ENCODE measurements at regions not wholly inside any gene's neighbourhood (a gene's known extent, or its start where the extent isn't known, plus 50 kb on each side); places are given as distances from the start of the nearest gene placed in this dataset.
"Not testable (repeated sequence)": the region's sequence is repeated elsewhere in the genome, so short reads cannot be mapped to it uniquely, and the experiment has no call there.

GRCh38 chr9:124126648-124127646 lies 115.4 kb downstream of the LHX2 start:
- DNase-seq = peak; percentile 51 to 73 (median 66)

- DNase-seq = no peak
These were observed 117.1 kb downstream of the LHX2 start for GRCh38 chr9:124128568-124129166.

GRCh38 chr9:124130277-124131075 lies 118.9 kb downstream of the LHX2 start:
- no peak for DNase-seq

GRCh38 chr9:124131518-124131917 lies 120.0 kb downstream of the LHX2 start:
- not testable (repeated sequence) for DNase-seq

GRCh38 chr9:124132671-124133147 lies 121.1 kb downstream of the LHX2 start:
- no peak for DNase-seq

- DNase-seq = no peak
These were observed 122.2 kb downstream of the LHX2 start for GRCh38 chr9:124133727-124134126.

- no peak for DNase-seq
These were observed 123.0 kb downstream of the LHX2 start for GRCh38 chr9:124134526-124134925.

GRCh38 chr9:124135813-124136365 lies 121.9 kb upstream of the NEK6 start:
- no peak for DNase-seq

GRCh38 chr9:124137009-124137943 lies 120.5 kb upstream of the NEK6 start:
- DNase-seq = no peak

GRCh38 chr9:124137944-124138335 lies 119.8 kb upstream of the NEK6 start:
- DNase-seq = no peak

GRCh38 chr9:124139001-124139400 lies 118.7 kb upstream of the NEK6 start:
- no peak for DNase-seq

- DNase-seq = no peak
These were observed 116.7 kb upstream of the NEK6 start for GRCh38 chr9:124140941-124141568.

- DNase-seq = not testable (repeated sequence)
These were observed 113.1 kb upstream of the NEK6 start for GRCh38 chr9:124144561-124145123.

GRCh38 chr9:124146031-124146561 lies 111.7 kb upstream of the NEK6 start:
- no peak for DNase-seq

GRCh38 chr9:124149992-124150391 lies 107.8 kb upstream of the NEK6 start:
- no peak for DNase-seq

GRCh38 chr9:124163760-124164255 lies 93.9 kb upstream of the NEK6 start:
- DNase-seq = no peak

- DNase-seq = no peak
These were observed 92.9 kb upstream of the NEK6 start for GRCh38 chr9:124164811-124165210.

GRCh38 chr9:124174433-124174832 lies 83.3 kb upstream of the NEK6 start:
- DNase-seq = no peak

- DNase-seq = not testable (repeated sequence)
These were observed 80.2 kb upstream of the NEK6 start for GRCh38 chr9:124177522-124177921.
